Ammon's horn (tissue), 1 donor: ENCODE measurements at regions not wholly inside any gene's neighbourhood (a gene's known extent, or its start where the extent isn't known, plus 50 kb on each side); places are given as distances from the start of the nearest gene placed in this dataset.

ENCODE experiments used
- DNase-seq: peaks from one replicate; pipeline ENCODE4 v3.0.0-alpha.2; 2016; ENCODE audit warnings: low spot score

DNA sequence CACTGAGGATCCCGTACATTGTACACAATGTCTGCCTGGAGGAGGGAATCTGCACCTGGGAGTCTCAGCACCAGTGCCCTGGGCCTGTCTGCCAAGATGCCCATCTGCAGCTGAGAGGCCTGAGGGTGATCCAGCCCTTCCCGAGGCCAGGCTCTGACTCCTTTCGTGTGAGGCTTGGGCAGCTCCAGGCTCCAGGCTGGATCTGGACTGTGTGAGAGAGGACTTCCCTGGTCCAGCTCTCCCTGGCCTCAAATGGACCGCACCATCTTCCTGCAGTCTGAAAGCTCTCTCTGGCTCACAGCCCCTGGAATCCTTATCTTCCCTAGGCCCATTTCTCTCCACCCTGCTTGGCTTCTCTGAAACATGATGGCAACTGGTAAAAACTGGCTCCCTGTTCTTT lies 324.6 kb downstream of the DYSF start:
- DNase-seq, result no peak

GRCh38 chr2:71776227-71776626 lies 322.9 kb downstream of the DYSF start:
- DNase-seq, result no peak

- DNase-seq, result no peak
Measured at GRCh38 chr2:71773218-71773617, 319.9 kb downstream of the DYSF start.

- DNase-seq, result no peak
Measured at GRCh38 chr2:71772510-71773172, 319.3 kb downstream of the DYSF start.

GRCh38 chr2:71767663-71768062 lies 314.3 kb downstream of the DYSF start:
- no peak for DNase-seq

GRCh38 chr2:71759060-71759459 lies 305.7 kb downstream of the DYSF start:
- DNase-seq, result no peak

DNA sequence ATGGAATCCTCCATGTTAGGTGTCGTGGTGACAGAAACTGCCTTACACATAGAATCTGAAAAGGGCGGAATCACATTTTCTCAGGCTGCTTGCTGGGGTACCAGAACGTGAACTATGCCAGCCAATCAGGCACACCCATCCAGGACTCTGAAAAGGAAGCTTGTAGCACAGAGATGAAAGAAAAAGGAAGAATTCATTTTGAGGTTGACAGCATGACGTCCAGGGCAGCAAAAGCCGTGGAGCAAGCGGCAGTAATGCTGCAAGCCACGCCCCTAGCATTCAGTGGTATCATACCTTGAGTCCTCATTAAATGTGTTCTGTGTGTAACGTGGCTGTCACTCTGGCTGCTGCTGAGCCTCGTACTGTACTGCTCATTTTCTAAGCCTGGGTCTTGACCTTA lies 304.0 kb downstream of the DYSF start:
- DNase-seq, result no peak

GRCh38 chr2:71756280-71756906 lies 303.0 kb downstream of the DYSF start:
- DNase-seq, result no peak

DNA sequence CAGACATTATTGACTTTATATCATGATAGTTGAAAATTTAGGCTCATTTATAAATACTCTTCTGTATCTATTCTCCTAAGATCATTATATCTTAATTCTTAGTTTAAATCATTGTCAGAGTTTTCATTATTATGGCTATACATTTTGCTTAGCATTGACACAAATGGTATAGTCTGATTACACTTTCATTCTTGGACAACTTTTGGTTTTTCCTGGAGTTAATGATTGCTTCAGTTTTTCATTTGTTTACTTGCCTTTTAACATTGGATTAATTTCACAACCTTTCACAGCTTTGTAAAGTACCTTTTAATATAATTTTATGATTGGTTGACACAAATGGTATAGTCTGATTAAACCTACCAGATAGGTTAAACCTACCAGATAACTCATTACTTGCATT lies 298.2 kb downstream of the DYSF start:
- DNase-seq, result no peak

DNA sequence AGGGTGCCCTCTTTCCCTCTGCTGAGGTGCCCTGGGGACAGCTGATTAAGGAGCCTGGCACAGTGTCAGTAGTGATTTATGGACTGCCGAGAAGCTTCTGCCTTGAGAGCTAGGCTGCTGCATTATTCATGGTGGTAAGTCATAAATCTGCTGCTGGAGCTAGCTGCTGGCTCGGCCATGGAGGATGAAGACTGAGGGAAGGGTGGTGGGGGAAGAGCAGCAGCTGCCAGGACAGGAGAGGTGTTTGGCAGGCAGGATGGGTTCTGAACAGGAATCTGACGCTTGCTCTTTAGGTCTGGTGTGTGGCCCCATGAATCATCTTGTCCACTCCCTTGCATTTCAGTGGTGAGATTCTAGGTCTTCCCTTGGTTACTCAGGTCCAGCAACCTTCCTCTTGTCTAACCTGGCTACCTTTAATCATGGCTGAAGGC lies 296.3 kb downstream of the DYSF start:
- DNase-seq, result no peak

DNA sequence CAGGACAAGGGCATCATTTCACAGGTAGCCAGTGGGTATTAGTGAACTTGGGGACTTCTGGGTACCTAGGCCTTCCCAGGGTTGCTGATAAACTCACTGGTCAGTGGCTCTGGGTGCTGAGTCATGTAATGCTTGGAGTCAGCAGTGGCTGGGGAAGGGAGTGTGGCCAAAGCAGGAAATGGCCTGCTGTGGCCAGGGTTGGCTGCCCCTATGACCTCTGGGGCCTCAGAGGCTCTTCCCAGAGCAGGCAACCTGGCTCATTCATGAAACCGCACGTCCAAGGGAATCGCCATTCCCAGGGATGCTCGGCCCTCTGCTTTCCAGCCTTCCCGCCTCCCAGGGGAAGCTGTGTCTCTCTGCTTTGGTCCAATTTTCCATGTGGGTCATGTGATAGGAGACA lies 294.9 kb downstream of the DYSF start:
- no peak for DNase-seq

- DNase-seq, result no peak
Measured at GRCh38 chr2:71747559-71747958, 294.2 kb downstream of the DYSF start.

DNA sequence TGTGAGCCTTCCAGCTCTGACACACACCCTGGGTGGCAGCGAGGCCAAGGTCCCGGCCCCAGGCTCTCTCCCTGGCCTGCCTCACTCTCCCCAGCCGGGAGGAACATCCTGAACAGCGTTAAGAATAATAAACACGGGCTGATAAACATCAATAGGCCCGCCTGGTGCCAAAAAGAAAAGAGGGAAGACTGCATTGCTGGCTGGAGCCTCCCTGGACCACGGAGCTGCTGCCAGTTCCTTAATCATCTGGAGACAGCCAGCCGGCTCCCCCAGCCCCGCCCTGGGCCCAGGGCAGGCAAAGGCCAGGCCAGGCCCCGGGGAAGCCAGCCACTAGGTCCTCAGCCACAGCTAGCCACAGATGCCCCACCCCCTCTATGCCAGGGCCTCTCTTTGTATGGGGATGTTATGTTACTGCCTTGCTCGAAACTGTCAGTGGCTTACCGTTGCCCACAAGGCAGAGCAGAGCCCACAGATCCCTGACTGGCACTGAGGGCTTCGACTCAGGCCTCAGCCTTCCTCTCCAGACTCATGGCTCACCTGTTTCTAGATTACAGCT lies 293.7 kb downstream of the DYSF start:
- DNase-seq, result no peak

DNA sequence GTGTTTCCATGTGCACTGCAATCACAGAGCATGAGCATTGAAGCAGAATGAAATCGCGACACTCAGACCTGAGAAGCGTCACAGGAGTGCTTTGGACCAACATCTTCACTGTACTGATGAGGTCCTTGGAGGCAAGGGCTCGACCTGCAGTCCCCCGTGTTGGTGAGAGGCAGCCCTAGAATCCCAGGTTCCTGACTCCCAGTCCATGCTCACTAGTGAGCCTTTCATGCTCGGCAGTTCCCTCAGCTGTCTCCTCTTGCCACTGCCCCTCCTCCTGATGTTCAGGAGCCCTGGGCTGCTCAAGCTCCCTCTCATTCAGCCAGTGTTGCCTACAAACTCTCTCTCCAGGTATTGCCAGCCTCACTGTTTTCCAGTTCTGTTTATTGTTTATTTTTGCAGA lies 291.4 kb downstream of the DYSF start:
- no peak for DNase-seq

DNA sequence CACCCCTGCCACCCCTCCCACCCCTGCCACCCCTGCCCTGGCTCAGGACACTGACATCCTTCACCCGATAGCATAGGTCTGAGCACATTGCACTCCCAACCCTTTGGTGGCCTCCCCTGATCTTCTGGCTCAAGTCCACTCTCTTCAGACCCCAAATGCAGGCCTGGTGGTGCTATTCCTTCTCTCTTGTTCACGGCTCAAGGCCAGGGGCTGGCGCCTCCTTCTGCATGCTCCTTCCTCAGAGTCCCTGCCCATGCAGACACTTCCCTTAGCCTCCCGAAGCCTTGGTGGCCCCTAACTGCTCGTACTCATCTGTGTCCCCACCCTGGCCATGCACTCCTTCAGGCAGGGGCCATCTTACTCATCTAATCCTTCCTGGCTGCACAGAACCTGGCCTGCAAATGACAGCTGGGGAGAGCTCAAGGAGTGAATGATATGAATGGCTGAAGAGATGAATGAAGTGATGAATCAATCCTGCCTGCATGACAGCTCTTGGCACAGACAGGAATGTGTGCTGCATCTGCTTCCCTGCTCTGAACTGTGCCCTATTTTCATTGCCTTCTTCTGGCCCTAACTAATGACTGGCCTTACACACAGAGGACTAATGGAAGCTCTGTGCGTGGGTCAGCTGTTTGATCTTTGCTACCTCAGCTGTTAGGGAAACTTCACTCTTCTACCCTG lies 290.8 kb downstream of the DYSF start:
- DNase-seq, result no peak

GRCh38 chr2:71742953-71743601 lies 289.7 kb downstream of the DYSF start:
- DNase-seq, result peak; percentile 49

DNA sequence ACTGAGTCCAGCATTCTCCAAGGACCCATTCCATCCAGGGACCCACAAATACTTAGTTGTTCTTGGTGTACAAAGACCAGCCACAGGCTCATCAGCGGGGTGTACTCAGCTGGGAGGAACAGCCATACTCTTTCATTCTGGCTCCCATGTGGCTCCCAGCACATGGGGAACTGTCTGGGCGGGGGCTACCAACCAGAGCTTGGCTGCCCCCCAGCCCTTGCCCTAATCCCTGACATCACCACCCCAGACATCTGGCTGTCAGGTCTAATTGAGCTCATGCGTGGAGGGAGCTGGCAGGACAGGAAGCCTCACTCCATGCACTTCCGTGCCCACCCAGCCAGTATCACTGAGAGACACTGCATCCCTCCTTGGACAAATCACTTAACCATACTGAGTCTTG lies 283.6 kb downstream of the DYSF start:
- DNase-seq, result peak; percentile 24

GRCh38 chr2:71736091-71736861 lies 282.9 kb downstream of the DYSF start:
- DNase-seq, result no peak
